Osteoblast (primary cell): ENCODE measurements at regions not wholly inside any gene's neighbourhood (a gene's known extent, or its start where the extent isn't known, plus 50 kb on each side); places are given as distances from the start of the nearest gene placed in this dataset.
A peak's percentile ranks its signal among the peaks of the same experiment; 100 is the strongest.

Experiments used
- DNase-seq: peaks from one replicate; pipeline ENCODE4 v3.0.0; 2011; ENCODE audit warnings: low spot score, mixed read lengths; ENCODE audit not compliant: insufficient read length; ENCODE audit errors: missing footprints
- H2AFZ ChIP-seq: 2 replicates; pipeline ENCODE4 v1.6.0; 2011; ENCODE audit warnings: mild to moderate bottlenecking, low read length
- H3K27ac ChIP-seq: 2 replicates; pipeline ENCODE4 v1.5.1; 2011; ENCODE audit warnings: mild to moderate bottlenecking, low read depth, low read length, moderate library complexity
- H3K27me3 ChIP-seq: 2 replicates; pipeline ENCODE4 v1.6.0; 2012; ENCODE audit warnings: mild to moderate bottlenecking, control low read depth, inconsistent platforms, low read length, moderate library complexity; ENCODE audit not compliant: insufficient read depth
- H3K36me3 ChIP-seq: 2 replicates; pipeline ENCODE4 v1.5.1; 2011; ENCODE audit warnings: mild to moderate bottlenecking, low read length, control low read depth, moderate library complexity; ENCODE audit not compliant: insufficient read depth
- H3K4me1 ChIP-seq: 2 replicates; pipeline ENCODE4 v1.5.1; 2011; ENCODE audit warnings: mild to moderate bottlenecking, low read length, control low read depth, moderate library complexity; ENCODE audit not compliant: insufficient read depth
- H3K4me2 ChIP-seq: 2 replicates; pipeline ENCODE4 v1.6.0; 2011; ENCODE audit warnings: mild to moderate bottlenecking, low read length; ENCODE audit not compliant: insufficient read depth
- H3K4me3 ChIP-seq: fragments of 200-600 bp; sonication (generic); 3 replicates; pipeline ENCODE4 v1.5.1; 2012; ENCODE audit warnings: mild to moderate bottlenecking, low read length, inconsistent platforms; ENCODE audit not compliant: insufficient read depth
- H3K79me2 ChIP-seq: 2 replicates; pipeline ENCODE4 v1.6.0; 2012; ENCODE audit warnings: mild to moderate bottlenecking, low read length, control low read depth, inconsistent platforms; ENCODE audit not compliant: insufficient read depth
- H3K9me3 ChIP-seq: 2 replicates; pipeline ENCODE4 v1.5.1; 2011; ENCODE audit warnings: low read depth, low read length, control low read depth
- H4K20me1 ChIP-seq: 2 replicates; pipeline ENCODE4 v1.6.0; 2012; ENCODE audit warnings: mild to moderate bottlenecking, low read length, control low read depth; ENCODE audit not compliant: insufficient read depth
- CTCF ChIP-seq: IDR thresholded peaks from 2 replicates; pipeline ENCODE4 v1.5.1; 2011; ENCODE audit warnings: mild to moderate bottlenecking, low read depth, low read length, moderate library complexity; ENCODE audit errors: extremely low read depth

- H3K4me2 ChIP-seq, result peak overlapping the region; percentile 76
- H3K27me3 ChIP-seq, result no peaks in the 10 kb centered on the region
- peak overlapping the region; percentile 60 for H3K27ac ChIP-seq
- peaks cover 18% of the 10 kb centered on the region for H3K4me1 ChIP-seq
- no peaks in the 10 kb centered on the region for H3K9me3 ChIP-seq
- peak; percentile 87 for DNase-seq
- peak overlapping the region; percentile 73 for H2AFZ ChIP-seq
- H3K4me3 ChIP-seq, result peak overlapping the region; percentile 46
- no peaks in the 10 kb centered on the region for H4K20me1 ChIP-seq
- H3K79me2 ChIP-seq, result no peaks in the 10 kb centered on the region
- no peak for TF ChIP-seq CTCF
- no peaks in the 10 kb centered on the region for H3K36me3 ChIP-seq
These were observed 107.4 kb upstream of the SLC7A1 start for GRCh38 chr13:29702912-29703351.

GRCh38 chr13:29698106-29698505, 102.6 kb upstream of the SLC7A1 start:
- no peaks in the 10 kb centered on the region for H3K9me3 ChIP-seq
- no peak for TF ChIP-seq CTCF
- H4K20me1 ChIP-seq, result no peaks in the 10 kb centered on the region
- H3K27me3 ChIP-seq, result no peaks in the 10 kb centered on the region
- H3K79me2 ChIP-seq, result no peaks in the 10 kb centered on the region
- no peak overlapping the region for H3K4me2 ChIP-seq
- no peaks in the 10 kb centered on the region for H3K36me3 ChIP-seq
- H3K4me1 ChIP-seq, result peaks cover 11% of the 10 kb centered on the region
- H2AFZ ChIP-seq, result no peak overlapping the region
- H3K4me3 ChIP-seq, result no peak overlapping the region
- no peak overlapping the region for H3K27ac ChIP-seq
- no peak for DNase-seq

- no peak for DNase-seq
- H3K27ac ChIP-seq, result no peak overlapping the region
- TF ChIP-seq CTCF, result no peak
These were observed 101.1 kb upstream of the SLC7A1 start for GRCh38 chr13:29696606-29697005.

GRCh38 chr13:29693275-29693945, 97.9 kb upstream of the SLC7A1 start:
- TF ChIP-seq CTCF, result no peak
- H3K36me3 ChIP-seq, result no peaks in the 10 kb centered on the region

More at GRCh38 chr13:29696606-29697005, 101.1 kb upstream of the SLC7A1 start:
- Histone ChIP-seq H3K36me3 (no peaks in the 10 kb centered on the region), H3K4me1 (no peaks in the 10 kb centered on the region), H4K20me1 (no peaks in the 10 kb centered on the region), H3K4me3 (no peak overlapping the region), H3K27me3 (no peaks in the 10 kb centered on the region), H3K9me3 (no peaks in the 10 kb centered on the region), H3K4me2 (no peak overlapping the region), H2AFZ (no peak overlapping the region), H3K79me2 (no peaks in the 10 kb centered on the region)

More at GRCh38 chr13:29693275-29693945, 97.9 kb upstream of the SLC7A1 start:
- Histone ChIP-seq H3K27ac (no peak overlapping the region), H3K79me2 (no peaks in the 10 kb centered on the region), H2AFZ (no peak overlapping the region), H4K20me1 (no peaks in the 10 kb centered on the region), H3K4me1 (no peaks in the 10 kb centered on the region), H3K27me3 (no peaks in the 10 kb centered on the region), H3K4me3 (no peak overlapping the region), H3K4me2 (no peak overlapping the region), H3K9me3 (no peaks in the 10 kb centered on the region)
- no peak for DNase-seq
